Neural cell (in vitro differentiated cells): ENCODE measurements at regions not wholly inside any gene's neighbourhood (a gene's known extent, or its start where the extent isn't known, plus 50 kb on each side); places are given as distances from the start of the nearest gene placed in this dataset.

ENCODE experiments used
- H2AFZ ChIP-seq: fragments of 200-600, 300-800 bp; sonication (generic), shearing (Covaris generic); 2 replicates; pipeline ENCODE4 v1.6.0; 2014; ENCODE audit warnings: low read depth, mild to moderate bottlenecking, antibody characterized with exemption, low read length, moderate library complexity
- H3F3A ChIP-seq: fragments of 200-600 bp; shearing (Covaris generic); 2 replicates; pipeline ENCODE4 v1.6.1; 2016; ENCODE audit warnings: mild to moderate bottlenecking, moderate library complexity, mixed read lengths, antibody characterized with exemption, low read length; ENCODE audit not compliant: insufficient read depth, poor library complexity, severe bottlenecking
- H3K27ac ChIP-seq: fragments of 200-600, 300-800 bp; sonication (generic), shearing (Covaris generic); 2 replicates; pipeline ENCODE4 v1.5.1; 2014; ENCODE audit warnings: mild to moderate bottlenecking, low read length, moderate library complexity
- H3K27me3 ChIP-seq: fragments of 300-800, 200-600 bp; sonication (generic), shearing (Covaris generic); 2 replicates; pipeline ENCODE4 v1.6.0; 2014; ENCODE audit warnings: mild to moderate bottlenecking, low read depth, low read length, moderate library complexity; ENCODE audit not compliant: insufficient read depth
- H3K36me3 ChIP-seq: fragments of 300-800, 200-600 bp; sonication (generic), shearing (Covaris generic); 2 replicates; pipeline ENCODE4 v1.5.1; 2014; ENCODE audit warnings: mild to moderate bottlenecking, antibody characterized with exemption, low read length, moderate library complexity; ENCODE audit not compliant: insufficient read depth
- H3K4me2 ChIP-seq: fragments of 300-800, 200-600 bp; sonication (generic), shearing (Covaris generic); 2 replicates; pipeline ENCODE4 v1.6.0; 2014; ENCODE audit warnings: mild to moderate bottlenecking, low read length
- H3K4me3 ChIP-seq: fragments of 300-800, 200-600 bp; sonication (generic), shearing (Covaris generic); 2 replicates; pipeline ENCODE4 v1.5.1; 2014; ENCODE audit warnings: mild to moderate bottlenecking, low read length, moderate library complexity
- H3K79me2 ChIP-seq: fragments of 200-600 bp; shearing (Covaris generic); replicated peaks from 2 replicates; pipeline ENCODE4 v1.6.0; 2014; ENCODE audit warnings: mild to moderate bottlenecking, low read length, moderate library complexity; ENCODE audit not compliant: insufficient read depth
- H3K9ac ChIP-seq: fragments of 300-800, 200-600 bp; sonication (generic), shearing (Covaris generic); 2 replicates; pipeline ENCODE4 v1.6.1; 2016; ENCODE audit warnings: mild to moderate bottlenecking, low read length, mixed read lengths
- H3K9me2 ChIP-seq: fragments of 200-600 bp; shearing (Covaris generic); 2 replicates; pipeline ENCODE4 v1.6.1; 2016; ENCODE audit warnings: mild to moderate bottlenecking, low read length, mixed read lengths; ENCODE audit not compliant: insufficient read depth
- H3K9me3 ChIP-seq: fragments of 200-600, 300-800 bp; sonication (generic), shearing (Covaris generic); 2 replicates; pipeline ENCODE4 v1.6.1; 2016; ENCODE audit warnings: mild to moderate bottlenecking, mixed run types, low read length, moderate library complexity, mixed read lengths
- H4K20me1 ChIP-seq: fragments of 200-600 bp; shearing (Covaris generic); 2 replicates; pipeline ENCODE4 v1.6.1; 2016; ENCODE audit warnings: mild to moderate bottlenecking, mixed run types; ENCODE audit not compliant: insufficient read depth
- CTCF ChIP-seq: fragments of 450-650 bp; IDR thresholded peaks from 2 replicates; pipeline ENCODE4 v1.5.1; 2014; ENCODE audit warnings: antibody characterized with exemption, mild to moderate bottlenecking, moderate library complexity; ENCODE audit not compliant: poor library complexity, severe bottlenecking
- EP300 ChIP-seq: fragments of 450-650 bp; conservative IDR thresholded peaks from 2 replicates; pipeline ENCODE4 v1.6.1; 2014; ENCODE audit warnings: antibody characterized with exemption, mild to moderate bottlenecking, moderate library complexity; ENCODE audit not compliant: poor library complexity, severe bottlenecking
- EZH2 ChIP-seq: fragments of 200-600, 300-800 bp; shearing (Covaris generic), sonication (generic); IDR thresholded peaks from 2 replicates; pipeline ENCODE4 v1.6.1; 2014; ENCODE audit warnings: antibody characterized with exemption, low read length, borderline replicate concordance, mild to moderate bottlenecking; ENCODE audit not compliant: insufficient read depth, poor library complexity, severe bottlenecking
- MXI1 ChIP-seq: fragments of 450-650 bp; conservative IDR thresholded peaks from 2 replicates; pipeline ENCODE4 v1.6.1; 2014; ENCODE audit warnings: antibody characterized with exemption, mild to moderate bottlenecking; ENCODE audit not compliant: poor library complexity, severe bottlenecking
- POLR2AphosphoS5 ChIP-seq: IDR thresholded peaks from 2 replicates; pipeline ENCODE4 v1.6.1; 2012
- RAD21 ChIP-seq: fragments of 450-650 bp; conservative IDR thresholded peaks from 2 replicates; pipeline ENCODE4 v1.6.1; 2014; ENCODE audit warnings: antibody characterized with exemption, mild to moderate bottlenecking, moderate library complexity
- REST ChIP-seq: IDR thresholded peaks from 2 replicates; pipeline ENCODE4 v1.6.1; 2012; ENCODE audit warnings: borderline replicate concordance
- SMC3 ChIP-seq: fragments of 450-650 bp; conservative IDR thresholded peaks from 2 replicates; pipeline ENCODE4 v1.6.1; 2014; ENCODE audit warnings: antibody characterized with exemption, mild to moderate bottlenecking, moderate library complexity; ENCODE audit not compliant: poor library complexity
- TAF1 ChIP-seq: IDR thresholded peaks from 2 replicates; pipeline ENCODE4 v1.6.1; 2012; ENCODE audit warnings: low read depth

- TF ChIP-seq EZH2, result no peak
- TF ChIP-seq CTCF, result no peak
Observed at GRCh38 chr5:35316611-35317274, 86.5 kb upstream of the PRLR start.

GRCh38 chr5:35313291-35313690, 83.0 kb upstream of the PRLR start:
- no peak overlapping the region for H3K9ac ChIP-seq
- H2AFZ ChIP-seq, result no peak overlapping the region
- no peak overlapping the region for H3K4me2 ChIP-seq
- TF ChIP-seq SMC3 (no peak), TAF1 (no peak), EZH2 (no peak), EP300 (no peak), MXI1 (no peak), CTCF (no peak), POLR2AphosphoS5 (no peak), RAD21 (no peak), REST (no peak)
- H3K27ac ChIP-seq, result no peak overlapping the region
- H3K27me3 ChIP-seq, result no peaks in the 10 kb centered on the region
- no peaks in the 10 kb centered on the region for H4K20me1 ChIP-seq
- no peaks in the 10 kb centered on the region for H3K79me2 ChIP-seq
- H3K4me3 ChIP-seq, result no peak overlapping the region
- H3K9me3 ChIP-seq, result no peaks in the 10 kb centered on the region
- no peaks in the 10 kb centered on the region for H3K9me2 ChIP-seq
- H3K36me3 ChIP-seq, result no peaks in the 10 kb centered on the region
- H3F3A ChIP-seq, result no peaks in the 10 kb centered on the region

More at GRCh38 chr5:35316611-35317274, 86.5 kb upstream of the PRLR start:
- Histone ChIP-seq H2AFZ (no peak overlapping the region), H3K27ac (no peak overlapping the region), H3K9me3 (no peaks in the 10 kb centered on the region), H3K4me3 (no peak overlapping the region), H3K79me2 (no peaks in the 10 kb centered on the region), H3K4me2 (no peak overlapping the region), H3K9me2 (no peaks in the 10 kb centered on the region), H3K27me3 (no peaks in the 10 kb centered on the region), H3K9ac (no peak overlapping the region), H4K20me1 (no peaks in the 10 kb centered on the region), H3F3A (no peaks in the 10 kb centered on the region), H3K36me3 (no peaks in the 10 kb centered on the region)
